ENCODE measurements at regions not wholly inside any gene's neighbourhood (a gene's known extent, or its start where the extent isn't known, plus 50 kb on each side); places are given as distances from the start of the nearest gene placed in this dataset.

- peaks cover 0 to 3% (median 0%) of the 10 kb centered on the region in 4 donors for H3K4me1 ChIP-seq
- no peaks in the 10 kb centered on the region for H3K27me3 ChIP-seq
- H3K4me3 ChIP-seq = no peak overlapping the region
- H3K36me3 ChIP-seq = no peaks in the 10 kb centered on the region
- H3K9me3 ChIP-seq = no peaks in the 10 kb centered on the region
- DNase-seq (ENCODE audit: low spot score in 2 of 2) = no peak
- H3K27ac ChIP-seq = no peak overlapping the region
- TF ChIP-seq EP300 (IDR thresholded peaks at IDR 0.05) = no peak
- TF ChIP-seq CTCF (IDR thresholded peaks at IDR 0.05) = no peak
- TF ChIP-seq POLR2A (IDR thresholded peaks at IDR 0.05) = no peak
- WGBS, 2 donors = 64 to 76% methylated on average over 1 of the region's 1 CpG
Measured at GRCh38 chr6:164195942-164196281, 781.4 kb downstream of the QKI start.

DNA sequence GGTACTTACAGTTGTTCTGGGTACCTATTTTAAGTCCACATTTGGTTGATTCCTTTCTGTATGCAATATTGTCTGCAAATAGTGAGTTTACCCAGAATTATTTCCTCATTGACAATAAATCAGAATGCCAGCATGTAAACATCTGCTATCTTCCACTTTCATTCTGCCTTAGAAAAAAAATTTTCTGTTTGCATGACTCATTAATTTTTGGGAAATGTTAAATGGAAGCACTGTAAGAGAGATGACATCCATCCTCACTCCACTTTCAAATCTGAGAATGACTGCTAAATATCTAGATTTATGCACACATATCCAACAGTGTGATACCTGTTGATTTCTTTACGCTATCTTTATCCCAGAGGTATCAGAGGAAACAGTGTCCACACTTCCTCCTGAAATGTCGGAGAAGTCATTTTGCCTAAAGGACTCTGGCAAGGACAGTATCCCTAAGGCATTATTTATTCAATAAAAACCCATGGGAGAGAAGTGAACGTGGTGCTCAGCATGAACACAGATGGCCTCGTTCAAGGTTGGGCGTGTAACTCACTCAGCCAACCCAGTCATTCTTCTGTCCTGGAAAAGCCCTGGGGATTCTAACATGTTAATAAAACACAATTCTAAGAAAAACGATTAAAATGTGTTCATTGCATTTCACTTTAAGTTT is 780.9 kb downstream of the QKI start:
- Histone ChIP-seq H3K4me1 (peaks cover 0 to 3% (median 0%) of the 10 kb centered on the region in 4 donors), H3K9me3 (no peaks in the 10 kb centered on the region), H3K27ac (no peak overlapping the region), H3K4me3 (no peak overlapping the region), H3K36me3 (no peaks in the 10 kb centered on the region), H3K27me3 (no peaks in the 10 kb centered on the region)
- TF ChIP-seq POLR2A (IDR thresholded peaks at IDR 0.05) (no peak), EP300 (IDR thresholded peaks at IDR 0.05) (no peak), CTCF (IDR thresholded peaks at IDR 0.05) (no peak)
- WGBS, 2 donors = 63 to 72% methylated on average over 6 of the region's 6 CpGs
- no peak for DNase-seq (ENCODE audit: low spot score in 2 of 2)

- H3K27ac ChIP-seq = no peak overlapping the region
- TF ChIP-seq CTCF (IDR thresholded peaks at IDR 0.05) (no peak), POLR2A (IDR thresholded peaks at IDR 0.05) (no peak), EP300 (IDR thresholded peaks at IDR 0.05) (no peak)
- 89 to 90% methylated on average over 4 of the region's 4 CpGs for WGBS, 2 donors
- no peak overlapping the region for H3K4me3 ChIP-seq
- no peak for DNase-seq (ENCODE audit: low spot score in 2 of 2)
- no peaks in the 10 kb centered on the region for H3K4me1 ChIP-seq
- H3K9me3 ChIP-seq = no peaks in the 10 kb centered on the region
- H3K27me3 ChIP-seq = no peaks in the 10 kb centered on the region
- H3K36me3 ChIP-seq = no peaks in the 10 kb centered on the region
Measured at GRCh38 chr6:164188861-164189260, 774.3 kb downstream of the QKI start.

- no peaks in the 10 kb centered on the region for H3K9me3 ChIP-seq
- no peak overlapping the region for H3K27ac ChIP-seq
- no peaks in the 10 kb centered on the region for H3K27me3 ChIP-seq
- no peaks in the 10 kb centered on the region for H3K4me1 ChIP-seq
- DNase-seq (ENCODE audit: low spot score in 2 of 2) = no peak
- 68 to 75% methylated on average over 7 of the region's 7 CpGs for WGBS, 2 donors
- H3K4me3 ChIP-seq = no peak overlapping the region
- no peaks in the 10 kb centered on the region for H3K36me3 ChIP-seq
- TF ChIP-seq POLR2A (IDR thresholded peaks at IDR 0.05) (no peak), EP300 (IDR thresholded peaks at IDR 0.05) (no peak), CTCF (IDR thresholded peaks at IDR 0.05) (no peak)
Measured at GRCh38 chr6:164185471-164185871, 771.0 kb downstream of the QKI start.

- TF ChIP-seq POLR2A (IDR thresholded peaks at IDR 0.05) (no peak), EP300 (IDR thresholded peaks at IDR 0.05) (no peak), CTCF (IDR thresholded peaks at IDR 0.05) (no peak)
- no peaks in the 10 kb centered on the region for H3K4me1 ChIP-seq
- no peak overlapping the region for H3K4me3 ChIP-seq
- no peaks in the 10 kb centered on the region for H3K27me3 ChIP-seq
- H3K36me3 ChIP-seq = no peaks in the 10 kb centered on the region
- no peaks in the 10 kb centered on the region for H3K9me3 ChIP-seq
- no peak overlapping the region for H3K27ac ChIP-seq
- DNase-seq (ENCODE audit: low spot score in 2 of 2) = no peak
- WGBS, 2 donors = 62 to 71% methylated on average over 4 of the region's 4 CpGs
Measured at GRCh38 chr6:164184410-164184809, 769.9 kb downstream of the QKI start.

Measured in tibial nerve (tissue), 4 donors.